Ishikawa (cell line): ENCODE measurements at regions not wholly inside any gene's neighbourhood (a gene's known extent, or its start where the extent isn't known, plus 50 kb on each side); places are given as distances from the start of the nearest gene placed in this dataset.

Experiments used
- CEBPB ChIP-seq: IDR thresholded peaks from 2 replicates; pipeline ENCODE4 v1.6.1; 2012
- CREB1 ChIP-seq: IDR thresholded peaks from 2 replicates; pipeline ENCODE4 v1.6.1; 2012; ENCODE audit warnings: low read depth
- EGR1 ChIP-seq: IDR thresholded peaks from 2 replicates; pipeline ENCODE4 v1.6.1; 2012
- EP300 ChIP-seq: IDR thresholded peaks from 2 replicates; pipeline ENCODE4 v1.6.1; 2012; ENCODE audit warnings: borderline replicate concordance
- FOXM1 ChIP-seq: IDR thresholded peaks from 2 replicates; pipeline ENCODE4 v1.6.1; 2012; ENCODE audit warnings: low read depth, borderline replicate concordance
- MAX ChIP-seq: IDR thresholded peaks from 2 replicates; pipeline ENCODE4 v1.6.1; 2012
- NFIC ChIP-seq: IDR thresholded peaks from 2 replicates; pipeline ENCODE4 v1.6.1; 2012
- RAD21 ChIP-seq: IDR thresholded peaks from 2 replicates; pipeline ENCODE4 v1.6.1; 2012; ENCODE audit warnings: low read depth
- REST ChIP-seq: IDR thresholded peaks from 2 replicates; pipeline ENCODE4 v1.6.1; 2012; ENCODE audit warnings: low read depth, mild to moderate bottlenecking
- TAF1 ChIP-seq: IDR thresholded peaks from 2 replicates; pipeline ENCODE4 v1.6.1; 2012; ENCODE audit warnings: low read depth, mild to moderate bottlenecking
- TCF12 ChIP-seq: IDR thresholded peaks from 2 replicates; pipeline ENCODE4 v1.6.1; 2012; ENCODE audit warnings: low read depth
- TEAD4 ChIP-seq: IDR thresholded peaks from 2 replicates; pipeline ENCODE4 v1.6.1; 2012
- USF1 ChIP-seq: IDR thresholded peaks from 2 replicates; pipeline ENCODE4 v1.6.1; 2012
- YY1 ChIP-seq: IDR thresholded peaks from 2 replicates; pipeline ENCODE4 v1.6.1; 2012; ENCODE audit warnings: low read depth
- ZBTB7A ChIP-seq: IDR thresholded peaks from 2 replicates; pipeline ENCODE4 v1.6.1; 2012; ENCODE audit warnings: low read depth

GRCh38 chr1:68820151-68820550, 323.3 kb upstream of the DEPDC1 start:
- TF ChIP-seq EP300 = no peak
- no peak for TF ChIP-seq USF1
- TF ChIP-seq YY1 = no peak
- no peak for TF ChIP-seq TEAD4
- no peak for TF ChIP-seq NFIC
- no peak for TF ChIP-seq FOXM1
- no peak for TF ChIP-seq TAF1
- TF ChIP-seq CREB1 = no peak
- TF ChIP-seq CEBPB = no peak

- TF ChIP-seq TEAD4 (no peak), TCF12 (no peak), RAD21 (no peak), REST (no peak), EGR1 (no peak), ZBTB7A (no peak), USF1 (no peak), MAX (no peak), EP300 (no peak), CEBPB (no peak), TAF1 (no peak), YY1 (no peak), CREB1 (no peak), FOXM1 (no peak), NFIC (no peak)
Observed at GRCh38 chr1:68826836-68827235, 330.0 kb upstream of the DEPDC1 start.

GRCh38 chr1:68827261-68827660, 330.4 kb upstream of the DEPDC1 start:
- TF ChIP-seq TEAD4 (no peak), RAD21 (no peak), EGR1 (no peak), ZBTB7A (no peak)

GRCh38 chr1:68828013-68828412, 331.1 kb upstream of the DEPDC1 start:
- no peak for TF ChIP-seq ZBTB7A
- TF ChIP-seq CEBPB = no peak
- TF ChIP-seq YY1 = no peak
- no peak for TF ChIP-seq EP300
- no peak for TF ChIP-seq TCF12
- no peak for TF ChIP-seq REST
- no peak for TF ChIP-seq FOXM1
- TF ChIP-seq NFIC = no peak
- no peak for TF ChIP-seq MAX
- TF ChIP-seq EGR1 = no peak
- TF ChIP-seq CREB1 = no peak

- TF ChIP-seq TAF1 (no peak), YY1 (no peak), EGR1 (no peak), RAD21 (no peak), ZBTB7A (no peak), CEBPB (no peak), REST (no peak), TEAD4 (no peak), USF1 (no peak), EP300 (no peak), NFIC (no peak), TCF12 (no peak), FOXM1 (no peak)
Observed at GRCh38 chr1:68831281-68831680, 334.4 kb upstream of the DEPDC1 start.
